ENCODE measurements at regions not wholly inside any gene's neighbourhood (a gene's known extent, or its start where the extent isn't known, plus 50 kb on each side); places are given as distances from the start of the nearest gene placed in this dataset.

- no peak for TF ChIP-seq CTCF (IDR thresholded peaks at IDR 0.05)
- no peak for TF ChIP-seq POLR2A (IDR thresholded peaks at IDR 0.05)
These were observed 69.3 kb upstream of the SOX4 start for GRCh38 chr6:21524201-21524600.

Measured in adrenal gland (tissue), 5 donors.